SK-N-SH (cell line): ENCODE measurements at regions not wholly inside any gene's neighbourhood (a gene's known extent, or its start where the extent isn't known, plus 50 kb on each side); places are given as distances from the start of the nearest gene placed in this dataset.

ENCODE experiments used
- CTCF ChIA-PET: fragments of 300-600, 350-600 bp; formaldehyde crosslinking; extraction: SDS; loops from one replicate; lab custom pipeline; 2021; lab: Yijun Ruan, JAX
- POLR2A ChIA-PET: fragments of 350-600 bp; sonication (Branson Sonifier 250); formaldehyde crosslinking; extraction: SDS; loops from one replicate; lab custom pipeline; 2020; ENCODE audit warnings: antibody characterized with exemption, inconsistent platforms; lab: Yijun Ruan, JAX
- DNase-seq: peaks from one replicate; pipeline ENCODE4 v3.0.0; 2012
- H2AFZ ChIP-seq: fragments of 200-600 bp; sonication (generic); 2 replicates; pipeline ENCODE4 v1.8.1; 2016; ENCODE audit warnings: antibody characterized with exemption, mild to moderate bottlenecking, low read depth
- H3F3A ChIP-seq: fragments of 200-600 bp; sonication (generic); replicated peaks from 2 replicates; pipeline ENCODE3; 2016; ENCODE audit warnings: antibody characterized with exemption, mild to moderate bottlenecking; ENCODE audit not compliant: insufficient read depth
- H3K27ac ChIP-seq, 2 experiments: fragments of 200-500 bp in 1 of 2; fragments of 200-600 bp in 1 of 2; sonication (Bioruptor generic) in 1 of 2; sonication (generic), shearing (Covaris generic) in 1 of 2; 2 replicates each; pipeline versions ENCODE4 v1.5.1 to v1.6.1; 2014 to 2016; ENCODE audit warnings: low read depth in 2 of 2, inconsistent platforms in 1 of 2, low read length in 1 of 2, mild to moderate bottlenecking in 1 of 2, mixed read lengths in 1 of 2
- H3K27me3 ChIP-seq: fragments of 200-600 bp; sonication (generic), shearing (Covaris generic); 2 replicates; pipeline ENCODE4 v1.6.1; 2016; ENCODE audit warnings: mixed run types; ENCODE audit not compliant: insufficient read depth
- H3K36me3 ChIP-seq, 2 experiments: fragments of 200-500 bp in 1 of 2; fragments of 200-600 bp in 1 of 2; sonication (Bioruptor generic) in 1 of 2; sonication (generic) in 1 of 2; replicated peaks in 1 of 2; 2 replicates each; pipeline versions ENCODE3 to v1.5.1; 2014 to 2016; ENCODE audit warnings: low read length in 1 of 2, mild to moderate bottlenecking in 1 of 2; ENCODE audit not compliant: insufficient read depth in 2 of 2, control insufficient read depth in 1 of 2
- H3K4me1 ChIP-seq, 2 experiments: fragments of 200-500 bp in 1 of 2; fragments of 200-600 bp in 1 of 2; sonication (Bioruptor generic) in 1 of 2; sonication (generic), shearing (Covaris generic) in 1 of 2; 2 replicates each; pipeline versions ENCODE4 v1.5.1 to v1.6.1; 2014 to 2016; ENCODE audit warnings: low read depth in 1 of 2, low read length in 1 of 2, mixed run types in 1 of 2; ENCODE audit not compliant: insufficient read depth in 2 of 2, control insufficient read depth in 1 of 2
- H3K4me2 ChIP-seq: fragments of 200-600 bp; sonication (generic), shearing (Covaris generic); 2 replicates; pipeline ENCODE4 v1.6.1; 2017; ENCODE audit warnings: mixed run types
- H3K4me3 ChIP-seq, 2 experiments: fragments of 200-500 bp in 1 of 2; fragments of 200-600 bp in 1 of 2; sonication (Bioruptor generic) in 1 of 2; sonication (generic), shearing (Covaris generic) in 1 of 2; 2 replicates each; pipeline versions ENCODE4 v1.5.1 to v1.8.1; 2014 to 2016; ENCODE audit warnings: low read depth in 2 of 2, inconsistent platforms in 1 of 2, low read length in 1 of 2, mild to moderate bottlenecking in 1 of 2, mixed read lengths in 1 of 2, moderate library complexity in 1 of 2
- H3K79me2 ChIP-seq: fragments of 200-600 bp; sonication (generic); 2 replicates; pipeline ENCODE4 v1.8.1; 2017; ENCODE audit warnings: mild to moderate bottlenecking; ENCODE audit not compliant: insufficient read depth
- H3K9ac ChIP-seq: fragments of 200-600 bp; sonication (generic); 2 replicates; pipeline ENCODE4 v1.6.1; 2017; ENCODE audit warnings: mixed run types
- H3K9me2 ChIP-seq: fragments of 200-600 bp; sonication (generic); 2 replicates; pipeline ENCODE4 v1.6.1; 2017; ENCODE audit warnings: mixed run types
- H3K9me3 ChIP-seq: fragments of 200-600 bp; sonication (generic); 2 replicates; pipeline ENCODE4 v1.6.1; 2017; ENCODE audit warnings: mixed run types, mild to moderate bottlenecking, moderate library complexity
- H4K20me1 ChIP-seq: fragments of 200-600 bp; sonication (generic); 2 replicates; pipeline ENCODE4 v1.6.1; 2017; ENCODE audit warnings: mild to moderate bottlenecking, mixed run types; ENCODE audit not compliant: insufficient read depth
- CTCF ChIP-seq: fragments of 200-600 bp; sonication (generic); IDR thresholded peaks from 2 replicates; pipeline ENCODE4 v1.6.1; 2017; ENCODE audit warnings: antibody characterized with exemption, mild to moderate bottlenecking, moderate library complexity
- EP300 ChIP-seq, 2 experiments: IDR thresholded peaks; 2 replicates each; pipeline versions ENCODE4 v1.4.0 to v1.6.1; 2012; ENCODE audit warnings: borderline replicate concordance in 1 of 2, low read depth in 1 of 2, low read length in 1 of 2
- FOSL2 ChIP-seq: IDR thresholded peaks from 2 replicates; pipeline ENCODE4 v1.4.0; 2012; ENCODE audit warnings: low read depth, mild to moderate bottlenecking, moderate library complexity, borderline replicate concordance
- FOXJ3 ChIP-seq: sonication (generic); formaldehyde crosslinking; IDR thresholded peaks from 2 replicates; pipeline ENCODE4 v1.5.1; 2020; ENCODE audit warnings: mild to moderate bottlenecking, missing genetic modification reagents
- FOXM1 ChIP-seq: IDR thresholded peaks from 2 replicates; pipeline ENCODE4 v1.4.0; 2012; ENCODE audit warnings: low read depth, mild to moderate bottlenecking
- IRF3 ChIP-seq: fragments of 150-350 bp; IDR thresholded peaks from 2 replicates; pipeline ENCODE4 v1.6.1; 2016; ENCODE audit warnings: mild to moderate bottlenecking, low read depth, low read length
- JUND ChIP-seq: IDR thresholded peaks from 2 replicates; pipeline ENCODE4 v1.4.0; 2012
- MEF2A ChIP-seq: IDR thresholded peaks from 2 replicates; pipeline ENCODE4 v1.4.0; 2012; ENCODE audit warnings: low read depth, borderline replicate concordance
- RCOR1 ChIP-seq: fragments of 150-350 bp; IDR thresholded peaks from 2 replicates; pipeline ENCODE4 v1.6.1; 2017; ENCODE audit warnings: antibody characterized with exemption, low read length
- RFX5 ChIP-seq: IDR thresholded peaks from 2 replicates; pipeline ENCODE4 v1.6.1; 2012; ENCODE audit warnings: mild to moderate bottlenecking, improper control_type of control experiment, low read length
- RXRA ChIP-seq: IDR thresholded peaks from 2 replicates; pipeline ENCODE4 v1.4.0; 2012; ENCODE audit warnings: low read depth, mild to moderate bottlenecking, borderline replicate concordance
- SMC3 ChIP-seq: IDR thresholded peaks from 2 replicates; pipeline ENCODE4 v1.6.1; 2012; ENCODE audit warnings: low read depth, low read length, improper control_type of control experiment
- USF2 ChIP-seq: fragments of 150-350 bp; IDR thresholded peaks from 2 replicates; pipeline ENCODE4 v1.6.1; 2017; ENCODE audit warnings: antibody characterized with exemption, low read length, low read depth, borderline replicate concordance
- YY1 ChIP-seq: IDR thresholded peaks from 2 replicates; pipeline ENCODE4 v1.4.0; 2012; ENCODE audit warnings: low read depth, mild to moderate bottlenecking
- ZBTB33 ChIP-seq: IDR thresholded peaks from 2 replicates; pipeline ENCODE4 v1.4.0; 2012; ENCODE audit warnings: low read depth, borderline replicate concordance
- WGBS: methylation state at CpG from one replicate; pipeline ENCODE4 v1.1.6; 2017; ENCODE audit warnings: low lambda C conversion rate; 5-methylcytosine and 5-hydroxymethylcytosine counted together

GRCh38 chr4:35604252-35604651 is 640.1 kb downstream of the ARAP2 start:
- TF ChIP-seq RXRA (no peak), RCOR1 (no peak), FOSL2 (no peak), EP300 (IDR thresholded peaks at IDR 0.05; ENCODE audit: borderline replicate concordance in 1 of 2, low read depth in 1 of 2, low read length in 1 of 2) (no peak), MEF2A (no peak), FOXM1 (no peak), RFX5 (no peak), IRF3 (no peak)
- Histone ChIP-seq H3K4me2 (no peak overlapping the region), H3K79me2 (no peaks in the 10 kb centered on the region), H3K9me2 (no peaks in the 10 kb centered on the region; the same call in 1 of the 2 replicates), H2AFZ (no peak overlapping the region), H3K4me3 (no peak overlapping the region), H3K4me1 (no peaks in the 10 kb centered on the region), H3K9me3 (no peaks in the 10 kb centered on the region), H3F3A (no peaks in the 10 kb centered on the region), H3K9ac (no peak overlapping the region), H3K36me3 (no peaks in the 10 kb centered on the region), H3K27ac (no peak overlapping the region), H4K20me1 (no peaks in the 10 kb centered on the region), H3K27me3 (no peaks in the 10 kb centered on the region)
- WGBS = 14% methylated on average over 3 of the region's 3 CpGs
- DNase-seq = no peak
- CTCF ChIA-PET = no interaction called here
- POLR2A ChIA-PET = no interaction called here

- H3K4me2 ChIP-seq = no peak overlapping the region
- H3K9me3 ChIP-seq = no peaks in the 10 kb centered on the region
- no peaks in the 10 kb centered on the region for H3K4me1 ChIP-seq
- no peaks in the 10 kb centered on the region for H3K27me3 ChIP-seq
- CTCF ChIA-PET = no interaction called here
- no peaks in the 10 kb centered on the region for H3K36me3 ChIP-seq
- TF ChIP-seq RFX5 (no peak), IRF3 (no peak), ZBTB33 (no peak), CTCF (no peak), SMC3 (no peak), YY1 (no peak), JUND (no peak), USF2 (no peak), FOXJ3 (no peak)
- no peaks in the 10 kb centered on the region for H3K79me2 ChIP-seq
- H3K9me2 ChIP-seq = no peaks in the 10 kb centered on the region; the same call in 1 of the 2 replicates
- no peak overlapping the region for H2AFZ ChIP-seq
- 19% methylated on average over 1 of the region's 1 CpG for WGBS
- H3K4me3 ChIP-seq = no peak overlapping the region
- H4K20me1 ChIP-seq = no peaks in the 10 kb centered on the region
- H3K27ac ChIP-seq = no peak overlapping the region
- H3K9ac ChIP-seq = no peak overlapping the region
- H3F3A ChIP-seq = no peaks in the 10 kb centered on the region
- POLR2A ChIA-PET = no interaction called here
- no peak for DNase-seq
Observed at GRCh38 chr4:35604724-35605123, 639.6 kb downstream of the ARAP2 start.
